ENCODE measurements at regions not wholly inside any gene's neighbourhood (a gene's known extent, or its start where the extent isn't known, plus 50 kb on each side); places are given as distances from the start of the nearest gene placed in this dataset.

GRCh38 chr20:40481337-40481736 lies 207.7 kb downstream of the MAFB start:
- TF ChIP-seq CTCF (conservative IDR thresholded peaks at IDR 0.05 in 1 of 2, IDR thresholded peaks at IDR 0.05 in 1 of 2; ENCODE audit: extremely low read depth in 1 of 2, insufficient read depth in 1 of 2, low read depth in 1 of 2, low read length in 2 of 2): no peak
- TF ChIP-seq EZH2 (IDR thresholded peaks at IDR 0.05; ENCODE audit: borderline replicate concordance, low read length): no peak
